IMR-90 (cell line): ENCODE measurements at regions not wholly inside any gene's neighbourhood (a gene's known extent, or its start where the extent isn't known, plus 50 kb on each side); places are given as distances from the start of the nearest gene placed in this dataset.

Experiments used
- BHLHE40 ChIP-seq: fragments of 150-350 bp; IDR thresholded peaks from 2 replicates; pipeline ENCODE4 v1.6.1; 2016; ENCODE audit warnings: mild to moderate bottlenecking, low read depth, low read length
- CEBPB ChIP-seq: IDR thresholded peaks from 2 replicates; pipeline ENCODE4 v1.6.1; 2012; ENCODE audit warnings: low read depth, low read length, improper control_type of control experiment
- CHD1 ChIP-seq: IDR thresholded peaks from 2 replicates; pipeline ENCODE4 v1.6.1; 2012; ENCODE audit warnings: low read depth, low read length, improper control_type of control experiment
- MAFK ChIP-seq: IDR thresholded peaks from 2 replicates; pipeline ENCODE4 v1.6.1; 2012; ENCODE audit warnings: low read depth, low read length, improper control_type of control experiment
- MAZ ChIP-seq: IDR thresholded peaks from 2 replicates; pipeline ENCODE4 v1.6.1; 2012; ENCODE audit warnings: low read depth, mild to moderate bottlenecking, low read length, improper control_type of control experiment, moderate library complexity, borderline replicate concordance
- MXI1 ChIP-seq: IDR thresholded peaks from 2 replicates; pipeline ENCODE4 v1.6.1; 2012; ENCODE audit warnings: low read depth, mild to moderate bottlenecking, low read length, moderate library complexity, borderline replicate concordance
- POLR2A ChIP-seq: IDR thresholded peaks from 2 replicates; pipeline ENCODE4 v1.6.1; 2012; ENCODE audit warnings: mild to moderate bottlenecking, low read depth, low read length
- RAD21 ChIP-seq: IDR thresholded peaks from 2 replicates; pipeline ENCODE4 v1.6.1; 2012; ENCODE audit warnings: low read length, improper control_type of control experiment
- RCOR1 ChIP-seq: IDR thresholded peaks from 2 replicates; pipeline ENCODE4 v1.6.1; 2012; ENCODE audit warnings: mild to moderate bottlenecking, low read length, improper control_type of control experiment; ENCODE audit not compliant: insufficient replicate concordance
- RFX5 ChIP-seq: IDR thresholded peaks from 2 replicates; pipeline ENCODE4 v1.8.0; 2012; ENCODE audit warnings: low read depth, mild to moderate bottlenecking, low read length, moderate library complexity
- SMC3 ChIP-seq: fragments of 150-350 bp; IDR thresholded peaks from 2 replicates; pipeline ENCODE4 v1.6.1; 2016; ENCODE audit warnings: low read depth, mild to moderate bottlenecking, antibody characterized with exemption, low read length, moderate library complexity
- USF2 ChIP-seq: fragments of 150-350 bp; IDR thresholded peaks from 2 replicates; pipeline ENCODE4 v1.6.1; 2017; ENCODE audit warnings: mild to moderate bottlenecking, antibody characterized with exemption, low read length, low read depth
- TF ChIP-seq, protein P1 (sequence below): conservative IDR thresholded peaks from 2 replicates; pipeline ENCODE4 v1.5.1; 2012; ENCODE audit warnings: mild to moderate bottlenecking, low read depth, low read length, improper control_type of control experiment
- TF ChIP-seq, protein P2 (sequence below): fragments of 150-350 bp; IDR thresholded peaks from 2 replicates; pipeline ENCODE4 v1.6.1; 2016; ENCODE audit warnings: low read depth, mild to moderate bottlenecking, low read length, moderate library complexity, borderline replicate concordance

- TF ChIP-seq, protein P1, sequence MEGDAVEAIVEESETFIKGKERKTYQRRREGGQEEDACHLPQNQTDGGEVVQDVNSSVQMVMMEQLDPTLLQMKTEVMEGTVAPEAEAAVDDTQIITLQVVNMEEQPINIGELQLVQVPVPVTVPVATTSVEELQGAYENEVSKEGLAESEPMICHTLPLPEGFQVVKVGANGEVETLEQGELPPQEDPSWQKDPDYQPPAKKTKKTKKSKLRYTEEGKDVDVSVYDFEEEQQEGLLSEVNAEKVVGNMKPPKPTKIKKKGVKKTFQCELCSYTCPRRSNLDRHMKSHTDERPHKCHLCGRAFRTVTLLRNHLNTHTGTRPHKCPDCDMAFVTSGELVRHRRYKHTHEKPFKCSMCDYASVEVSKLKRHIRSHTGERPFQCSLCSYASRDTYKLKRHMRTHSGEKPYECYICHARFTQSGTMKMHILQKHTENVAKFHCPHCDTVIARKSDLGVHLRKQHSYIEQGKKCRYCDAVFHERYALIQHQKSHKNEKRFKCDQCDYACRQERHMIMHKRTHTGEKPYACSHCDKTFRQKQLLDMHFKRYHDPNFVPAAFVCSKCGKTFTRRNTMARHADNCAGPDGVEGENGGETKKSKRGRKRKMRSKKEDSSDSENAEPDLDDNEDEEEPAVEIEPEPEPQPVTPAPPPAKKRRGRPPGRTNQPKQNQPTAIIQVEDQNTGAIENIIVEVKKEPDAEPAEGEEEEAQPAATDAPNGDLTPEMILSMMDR = no peak
- TF ChIP-seq SMC3 (no peak; the same call in 1 of the 2 replicates), MXI1 (0 out of 2 replicates have a peak, but pooled peaks have one; percentile 58), POLR2A (no peak), RAD21 (no peak), MAFK (no peak), BHLHE40 (no peak; the same call in 1 of the 2 replicates), RFX5 (no peak), USF2 (no peak), CEBPB (peak; percentile 83), CHD1 (no peak), RCOR1 (no peak), MAZ (no peak)
- TF ChIP-seq, protein P2, sequence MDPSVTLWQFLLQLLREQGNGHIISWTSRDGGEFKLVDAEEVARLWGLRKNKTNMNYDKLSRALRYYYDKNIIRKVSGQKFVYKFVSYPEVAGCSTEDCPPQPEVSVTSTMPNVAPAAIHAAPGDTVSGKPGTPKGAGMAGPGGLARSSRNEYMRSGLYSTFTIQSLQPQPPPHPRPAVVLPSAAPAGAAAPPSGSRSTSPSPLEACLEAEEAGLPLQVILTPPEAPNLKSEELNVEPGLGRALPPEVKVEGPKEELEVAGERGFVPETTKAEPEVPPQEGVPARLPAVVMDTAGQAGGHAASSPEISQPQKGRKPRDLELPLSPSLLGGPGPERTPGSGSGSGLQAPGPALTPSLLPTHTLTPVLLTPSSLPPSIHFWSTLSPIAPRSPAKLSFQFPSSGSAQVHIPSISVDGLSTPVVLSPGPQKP = no peak
Measured at GRCh38 chr4:176949029-176949428, 156.3 kb upstream of the VEGFC start.
